CD4-positive, alpha-beta memory T cell (primary cell): ENCODE measurements at regions not wholly inside any gene's neighbourhood (a gene's known extent, or its start where the extent isn't known, plus 50 kb on each side); places are given as distances from the start of the nearest gene placed in this dataset.

ENCODE experiments used
- CTCF ChIA-PET: fragments of 350-600 bp; sonication (Branson Sonifier 250); formaldehyde crosslinking; loops from one replicate; lab custom pipeline; 2021; ENCODE audit warnings: inconsistent platforms; ENCODE audit not compliant: partially characterized antibody; lab: Charles Lee
- POLR2A ChIA-PET: fragments of 350-600 bp; sonication (Branson Sonifier 250); formaldehyde crosslinking; loops from one replicate; lab custom pipeline; 2021; ENCODE audit not compliant: partially characterized antibody; lab: Charles Lee
- DNase-seq, 5 donors: peaks; one replicate each; pipeline versions ENCODE4 v3.0.0 to v3.0.0-alpha.2; 2020 to 2022; ENCODE audit warnings: mixed read lengths in 1 of 5
- H3K27ac ChIP-seq: one replicate; pipeline ENCODE4 v1.7.0; 2013; ENCODE audit warnings: low read depth, low read length
- H3K27me3 ChIP-seq: 2 replicates; pipeline ENCODE4 v1.7.0; 2013; ENCODE audit warnings: mild to moderate bottlenecking, low read length, moderate library complexity; ENCODE audit not compliant: insufficient read depth
- H3K36me3 ChIP-seq: 2 replicates; pipeline ENCODE4 v1.7.0; 2013; ENCODE audit warnings: mild to moderate bottlenecking, low read length, moderate library complexity; ENCODE audit not compliant: insufficient read depth
- H3K4me1 ChIP-seq: 2 replicates; pipeline ENCODE4 v1.7.0; 2013; ENCODE audit warnings: mild to moderate bottlenecking, low read length, moderate library complexity; ENCODE audit not compliant: insufficient read depth
- H3K4me3 ChIP-seq, 2 donors: one replicate each; pipeline ENCODE4 v1.7.0; 2013; ENCODE audit warnings: low read length in 2 of 2, mild to moderate bottlenecking in 1 of 2
- H3K9me3 ChIP-seq, 2 donors: one replicate each; pipeline ENCODE4 v1.7.0; 2013; ENCODE audit warnings: low read length in 2 of 2, control low read depth in 1 of 2; ENCODE audit not compliant: control insufficient read depth in 1 of 2
- H3K27ac Mint-ChIP-seq, 7 donors: one replicate each; pipeline ENCODE4 v1.8.0; 2020 to 2021; ENCODE audit warnings: mixed read lengths in 7 of 7, mild to moderate bottlenecking in 6 of 7, inconsistent platforms in 3 of 7, moderate library complexity in 3 of 7
- H3K27me3 Mint-ChIP-seq, 2 donors: one replicate each; pipeline ENCODE4 v1.8.0; 2020 to 2021; ENCODE audit warnings: mixed read lengths in 2 of 2
- H3K36me3 Mint-ChIP-seq, 2 donors: one replicate each; pipeline ENCODE4 v1.8.0; 2020 to 2021; ENCODE audit warnings: mixed read lengths in 2 of 2, inconsistent platforms in 1 of 2, mild to moderate bottlenecking in 1 of 2
- H3K4me1 Mint-ChIP-seq, 4 donors: one replicate each; pipeline ENCODE4 v1.8.0; 2020 to 2021; ENCODE audit warnings: mixed read lengths in 4 of 4, mild to moderate bottlenecking in 1 of 4
- H3K4me3 Mint-ChIP-seq, 8 donors: one replicate each; pipeline ENCODE4 v1.8.0; 2020 to 2021; ENCODE audit warnings: mixed read lengths in 8 of 8, mild to moderate bottlenecking in 7 of 8, moderate library complexity in 6 of 8, inconsistent platforms in 3 of 8
- H3K9me3 Mint-ChIP-seq, 8 donors: one replicate each; pipeline ENCODE4 v1.8.0; 2020 to 2021; ENCODE audit warnings: mixed read lengths in 8 of 8, mild to moderate bottlenecking in 5 of 8, inconsistent platforms in 3 of 8, moderate library complexity in 1 of 8
- intact Hi-C: fragments of 100-400 bp; cut with micrococcal nuclease; formaldehyde crosslinking; loops from one replicate; pipeline ENCODE4 v1.15.1; 2023

- POLR2A ChIA-PET: no interaction called here
These were observed 732.8 kb downstream of the BRD1 start for GRCh38 chr22:49094858-49095257.

GRCh38 chr22:49094151-49094550, 733.5 kb downstream of the BRD1 start:
- Mint-ChIP-seq H3K36me3 (no peaks in the 10 kb centered on the region), H3K27me3 (peaks cover 1 to 4% of the 10 kb centered on the region in 2 donors)

More at GRCh38 chr22:49094858-49095257, 732.8 kb downstream of the BRD1 start:
- Histone ChIP-seq H3K4me1 (no peaks in the 10 kb centered on the region), H3K36me3 (no peaks in the 10 kb centered on the region), H3K4me3 (no peak overlapping the region), H3K27ac (no peak overlapping the region), H3K9me3 (no peaks in the 10 kb centered on the region), H3K27me3 (no peaks in the 10 kb centered on the region)
- Mint-ChIP-seq H3K9me3 (no peaks in the 10 kb centered on the region), H3K27me3 (peaks cover 4 to 6% of the 10 kb centered on the region in 2 donors), H3K36me3 (no peaks in the 10 kb centered on the region), H3K4me1 (no peaks in the 10 kb centered on the region), H3K27ac (no peak overlapping the region), H3K4me3 (no peak overlapping the region)
- DNase-seq: no peak
- CTCF ChIA-PET: no interaction called here
- intact Hi-C loops: no loop called here

DNA sequence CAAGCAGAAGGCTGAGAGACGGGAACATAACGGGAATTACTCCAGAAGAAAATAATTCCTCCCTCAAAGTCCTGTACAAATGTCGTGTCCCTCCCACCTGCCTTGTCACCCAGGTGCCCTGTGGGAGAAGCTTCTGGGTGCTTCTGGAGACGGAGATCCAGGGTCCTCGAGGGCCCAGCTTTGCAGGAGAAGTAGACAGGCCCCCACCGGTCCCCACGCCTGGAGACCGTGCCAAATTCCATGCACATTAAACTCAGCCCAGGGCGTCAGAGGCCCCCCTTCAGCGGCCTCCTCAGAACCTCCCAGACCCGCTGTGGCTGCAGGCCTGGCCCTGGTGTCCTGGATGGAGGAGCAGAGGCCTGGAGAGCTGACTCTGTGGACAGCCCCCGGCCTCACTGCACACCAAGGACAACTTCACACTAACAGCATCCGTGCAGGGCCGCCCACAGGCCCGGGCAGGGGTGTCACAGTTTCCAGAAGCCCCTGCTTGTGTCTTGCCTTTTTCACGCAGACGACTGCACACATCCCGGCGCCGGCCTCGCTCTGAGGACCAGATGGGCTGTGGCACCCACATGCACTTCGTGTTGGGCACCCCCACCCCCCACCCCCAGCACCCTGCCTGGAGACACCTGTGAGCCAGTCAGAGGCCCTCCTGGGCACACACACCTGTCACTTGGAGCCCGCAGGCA, 734.3 kb downstream of the BRD1 start:
- Histone ChIP-seq H3K27ac (no peak overlapping the region), H3K36me3 (no peaks in the 10 kb centered on the region), H3K4me1 (no peaks in the 10 kb centered on the region), H3K9me3 (no peaks in the 10 kb centered on the region), H3K4me3 (no peak overlapping the region), H3K27me3 (no peaks in the 10 kb centered on the region)
- Mint-ChIP-seq H3K4me1 (no peaks in the 10 kb centered on the region), H3K36me3 (no peaks in the 10 kb centered on the region), H3K27ac (no peak overlapping the region), H3K4me3 (no peak overlapping the region), H3K9me3 (no peaks in the 10 kb centered on the region), H3K27me3 (peaks cover 1 to 4% of the 10 kb centered on the region in 2 donors)
- ChIA-PET CTCF (no interaction called here), POLR2A (no interaction called here)
- intact Hi-C loops: no loop called here
- no peak for DNase-seq

More at GRCh38 chr22:49094151-49094550, 733.5 kb downstream of the BRD1 start:
- H3K9me3 ChIP-seq: no peaks in the 10 kb centered on the region
- Mint-ChIP-seq H3K27ac (no peak overlapping the region), H3K4me3 (no peak overlapping the region), H3K4me1 (no peaks in the 10 kb centered on the region), H3K9me3 (no peaks in the 10 kb centered on the region)
- intact Hi-C loops: no loop called here
- H3K27ac ChIP-seq: no peak overlapping the region
- H3K4me3 ChIP-seq: no peak overlapping the region
- ChIA-PET CTCF (no interaction called here), POLR2A (no interaction called here)
- no peaks in the 10 kb centered on the region for H3K27me3 ChIP-seq
- H3K4me1 ChIP-seq: no peaks in the 10 kb centered on the region
- DNase-seq: no peak
- no peaks in the 10 kb centered on the region for H3K36me3 ChIP-seq

DNA sequence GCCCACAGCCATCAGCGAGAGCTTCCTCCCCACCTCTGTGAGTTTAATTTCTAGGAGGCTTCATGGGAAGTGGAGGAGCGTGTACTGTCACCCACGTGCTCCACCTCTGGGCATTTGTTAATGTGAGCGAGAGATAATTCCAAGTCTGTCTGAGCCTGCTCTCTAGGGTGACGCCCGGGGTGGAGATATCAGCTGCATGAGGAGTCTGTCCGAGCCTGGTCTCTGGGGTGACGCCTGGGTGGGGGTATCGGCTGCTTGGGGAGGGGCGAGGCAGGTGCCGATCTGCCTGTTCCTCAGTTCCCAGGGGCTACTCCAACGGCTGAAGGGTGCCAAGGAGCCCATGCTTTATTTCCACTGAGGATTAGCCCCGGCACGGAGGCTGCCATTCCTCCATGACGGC, 735.0 kb downstream of the BRD1 start:
- H3K4me3 Mint-ChIP-seq: no peak overlapping the region
- POLR2A ChIA-PET: no interaction called here
- intact Hi-C loops: no loop called here
- no peaks in the 10 kb centered on the region for H3K9me3 Mint-ChIP-seq
- peaks cover 1 to 4% of the 10 kb centered on the region in 2 donors for H3K27me3 Mint-ChIP-seq
- Histone ChIP-seq H3K36me3 (no peaks in the 10 kb centered on the region), H3K4me3 (no peak overlapping the region), H3K27me3 (no peaks in the 10 kb centered on the region), H3K9me3 (no peaks in the 10 kb centered on the region), H3K4me1 (no peaks in the 10 kb centered on the region), H3K27ac (no peak overlapping the region)
- H3K36me3 Mint-ChIP-seq: no peaks in the 10 kb centered on the region
- CTCF ChIA-PET: no interaction called here
- DNase-seq: no peak
- H3K4me1 Mint-ChIP-seq: no peaks in the 10 kb centered on the region
- no peak overlapping the region for H3K27ac Mint-ChIP-seq

DNA sequence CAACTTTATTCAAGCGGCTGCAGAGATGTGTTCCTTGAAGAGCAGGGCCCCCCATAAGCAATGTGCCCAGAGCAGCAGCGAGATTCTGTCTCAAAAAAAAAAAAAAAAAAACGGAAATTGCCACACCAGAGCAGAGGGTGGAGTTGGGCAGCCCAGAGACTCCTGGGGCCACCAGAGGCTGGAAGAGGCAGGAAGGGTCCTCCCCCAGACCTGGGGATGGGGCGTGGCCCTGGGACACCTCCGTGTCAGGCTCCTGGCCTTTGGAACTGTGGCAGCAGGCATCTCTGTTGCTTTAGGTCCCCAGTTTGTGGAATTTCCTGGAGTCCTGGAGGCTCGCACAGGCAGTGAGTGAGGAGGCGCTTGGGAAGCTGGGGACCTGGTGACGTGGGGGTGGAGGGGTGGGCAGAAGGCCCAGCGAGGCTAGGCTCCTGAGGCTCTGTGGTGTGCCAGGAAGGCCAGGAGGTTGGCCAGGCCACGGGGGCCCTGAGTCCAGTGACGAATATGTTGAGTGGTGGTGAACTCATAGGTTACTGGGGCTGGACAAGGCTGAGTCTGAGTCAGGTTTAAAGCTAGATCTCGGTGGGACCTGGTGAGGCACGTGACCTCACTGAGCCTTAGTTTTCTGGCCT, 735.6 kb downstream of the BRD1 start:
- DNase-seq: no peak
- H3K27me3 Mint-ChIP-seq: peaks cover 1 to 4% of the 10 kb centered on the region in 2 donors
- Histone ChIP-seq H3K4me3 (no peak overlapping the region), H3K36me3 (no peaks in the 10 kb centered on the region), H3K4me1 (no peaks in the 10 kb centered on the region), H3K9me3 (no peaks in the 10 kb centered on the region), H3K27ac (no peak overlapping the region), H3K27me3 (no peaks in the 10 kb centered on the region)
- H3K36me3 Mint-ChIP-seq: no peaks in the 10 kb centered on the region
- H3K4me3 Mint-ChIP-seq: no peak overlapping the region
- no peaks in the 10 kb centered on the region for H3K4me1 Mint-ChIP-seq
- intact Hi-C loops: no loop called here
- CTCF ChIA-PET: no interaction called here
- H3K27ac Mint-ChIP-seq: no peak overlapping the region
- POLR2A ChIA-PET: no interaction called here
- H3K9me3 Mint-ChIP-seq: no peaks in the 10 kb centered on the region

DNA sequence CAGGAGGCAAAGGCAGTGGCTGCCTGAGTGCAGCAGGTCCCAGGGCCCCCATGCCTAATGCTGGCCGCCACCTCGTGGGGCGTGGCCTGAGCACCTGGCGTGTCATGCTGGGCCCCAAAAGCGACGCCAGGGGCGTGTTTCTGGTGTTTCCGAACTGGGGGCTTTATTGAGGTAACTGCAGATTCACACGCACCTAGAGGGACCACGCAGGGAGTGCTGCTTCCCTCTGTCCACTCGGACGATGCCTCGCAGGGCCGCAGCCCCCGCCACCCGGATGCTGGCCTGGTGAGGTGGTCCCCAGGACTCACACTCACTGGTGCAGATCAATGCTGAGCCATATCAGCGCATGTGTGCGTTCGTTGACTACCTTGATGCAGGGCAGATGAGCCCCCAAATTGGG, 736.2 kb downstream of the BRD1 start:
- DNase-seq: no peak

GRCh38 chr22:49090853-49091135, 736.9 kb downstream of the BRD1 start:
- Mint-ChIP-seq H3K4me3 (no peak overlapping the region), H3K27me3 (peaks cover 0 to 4% of the 10 kb centered on the region in 2 donors), H3K4me1 (no peaks in the 10 kb centered on the region), H3K27ac (no peak overlapping the region), H3K36me3 (no peaks in the 10 kb centered on the region), H3K9me3 (no peaks in the 10 kb centered on the region)
- no peaks in the 10 kb centered on the region for H3K9me3 ChIP-seq
- ChIA-PET POLR2A (no interaction called here), CTCF (no interaction called here)
- intact Hi-C loops: no loop called here
- no peak for DNase-seq
- no peaks in the 10 kb centered on the region for H3K27me3 ChIP-seq
- no peaks in the 10 kb centered on the region for H3K4me1 ChIP-seq
- no peak overlapping the region for H3K4me3 ChIP-seq
- H3K27ac ChIP-seq: no peak overlapping the region
- no peaks in the 10 kb centered on the region for H3K36me3 ChIP-seq

More for the DNA sequence above, 736.2 kb downstream of the BRD1 start:
- Histone ChIP-seq H3K9me3 (no peaks in the 10 kb centered on the region), H3K27me3 (no peaks in the 10 kb centered on the region), H3K36me3 (no peaks in the 10 kb centered on the region), H3K27ac (no peak overlapping the region), H3K4me3 (no peak overlapping the region), H3K4me1 (no peaks in the 10 kb centered on the region)
- ChIA-PET POLR2A (no interaction called here), CTCF (no interaction called here)
- Mint-ChIP-seq H3K27me3 (peaks cover 1 to 4% of the 10 kb centered on the region in 2 donors), H3K36me3 (no peaks in the 10 kb centered on the region), H3K4me3 (no peak overlapping the region), H3K27ac (no peak overlapping the region), H3K4me1 (no peaks in the 10 kb centered on the region), H3K9me3 (no peaks in the 10 kb centered on the region)
- intact Hi-C loops: no loop called here
